ENCODE measurements at regions not wholly inside any gene's neighbourhood (a gene's known extent, or its start where the extent isn't known, plus 50 kb on each side); places are given as distances from the start of the nearest gene placed in this dataset.

DNA sequence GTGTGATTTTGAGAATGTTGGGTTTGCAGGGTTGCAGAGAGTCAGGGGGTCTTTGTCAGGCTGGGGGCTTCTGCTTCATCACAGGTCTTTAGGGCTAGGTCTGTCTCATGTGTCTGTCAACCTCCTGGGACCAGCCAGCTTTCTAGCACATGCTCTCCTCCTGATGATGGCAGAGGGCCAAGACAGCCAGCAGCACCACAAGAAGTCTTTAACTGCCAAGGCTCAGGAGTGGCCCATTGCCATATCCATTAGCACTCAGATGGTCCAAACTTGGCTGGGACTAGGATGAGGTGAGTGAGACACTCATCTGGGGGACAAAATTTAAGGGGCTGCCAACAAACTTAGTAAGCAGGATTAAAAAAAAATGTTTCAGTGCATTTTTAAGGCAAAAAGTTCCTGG, 384.2 kb upstream of the CDH10 start:
- no peak for TF ChIP-seq HDAC2 (IDR thresholded peaks at IDR 0.05)
- TF ChIP-seq, protein P1, sequence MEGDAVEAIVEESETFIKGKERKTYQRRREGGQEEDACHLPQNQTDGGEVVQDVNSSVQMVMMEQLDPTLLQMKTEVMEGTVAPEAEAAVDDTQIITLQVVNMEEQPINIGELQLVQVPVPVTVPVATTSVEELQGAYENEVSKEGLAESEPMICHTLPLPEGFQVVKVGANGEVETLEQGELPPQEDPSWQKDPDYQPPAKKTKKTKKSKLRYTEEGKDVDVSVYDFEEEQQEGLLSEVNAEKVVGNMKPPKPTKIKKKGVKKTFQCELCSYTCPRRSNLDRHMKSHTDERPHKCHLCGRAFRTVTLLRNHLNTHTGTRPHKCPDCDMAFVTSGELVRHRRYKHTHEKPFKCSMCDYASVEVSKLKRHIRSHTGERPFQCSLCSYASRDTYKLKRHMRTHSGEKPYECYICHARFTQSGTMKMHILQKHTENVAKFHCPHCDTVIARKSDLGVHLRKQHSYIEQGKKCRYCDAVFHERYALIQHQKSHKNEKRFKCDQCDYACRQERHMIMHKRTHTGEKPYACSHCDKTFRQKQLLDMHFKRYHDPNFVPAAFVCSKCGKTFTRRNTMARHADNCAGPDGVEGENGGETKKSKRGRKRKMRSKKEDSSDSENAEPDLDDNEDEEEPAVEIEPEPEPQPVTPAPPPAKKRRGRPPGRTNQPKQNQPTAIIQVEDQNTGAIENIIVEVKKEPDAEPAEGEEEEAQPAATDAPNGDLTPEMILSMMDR (IDR thresholded peaks at IDR 0.05) = no peak
